ENCODE measurements at regions not wholly inside any gene's neighbourhood (a gene's known extent, or its start where the extent isn't known, plus 50 kb on each side); places are given as distances from the start of the nearest gene placed in this dataset.

DNA sequence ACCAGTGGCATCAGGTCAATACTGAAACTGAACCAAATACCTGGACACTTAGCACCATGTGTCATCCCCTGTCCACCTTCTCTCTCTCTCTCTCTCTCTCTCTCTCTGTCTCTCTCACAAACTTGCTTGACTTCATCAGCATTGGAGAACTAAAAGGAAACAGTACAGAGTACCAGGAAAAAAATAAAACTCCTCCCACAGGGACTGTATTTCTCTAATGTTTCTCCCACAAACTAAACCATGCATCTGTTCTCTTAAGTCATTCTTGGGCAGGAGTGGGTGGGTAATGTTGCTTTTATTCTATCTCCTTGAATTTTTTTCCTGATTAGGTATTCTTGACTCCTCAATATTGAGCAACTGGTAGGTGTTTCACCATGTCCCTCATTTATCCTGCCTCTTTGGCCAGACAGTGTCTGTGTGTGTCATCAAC is 112.9 kb upstream of the CACNA1A start:
- Histone ChIP-seq H3K4me3 (no peak overlapping the region), H3K9me3 (no peaks in the 10 kb centered on the region), H3K36me3 (no peaks in the 10 kb centered on the region), H3K27me3 (no peaks in the 10 kb centered on the region), H3K27ac (no peak overlapping the region), H3K4me1 (no peaks in the 10 kb centered on the region)
- TF ChIP-seq POLR2A (IDR thresholded peaks at IDR 0.05), result no peak
- TF ChIP-seq, protein P1, sequence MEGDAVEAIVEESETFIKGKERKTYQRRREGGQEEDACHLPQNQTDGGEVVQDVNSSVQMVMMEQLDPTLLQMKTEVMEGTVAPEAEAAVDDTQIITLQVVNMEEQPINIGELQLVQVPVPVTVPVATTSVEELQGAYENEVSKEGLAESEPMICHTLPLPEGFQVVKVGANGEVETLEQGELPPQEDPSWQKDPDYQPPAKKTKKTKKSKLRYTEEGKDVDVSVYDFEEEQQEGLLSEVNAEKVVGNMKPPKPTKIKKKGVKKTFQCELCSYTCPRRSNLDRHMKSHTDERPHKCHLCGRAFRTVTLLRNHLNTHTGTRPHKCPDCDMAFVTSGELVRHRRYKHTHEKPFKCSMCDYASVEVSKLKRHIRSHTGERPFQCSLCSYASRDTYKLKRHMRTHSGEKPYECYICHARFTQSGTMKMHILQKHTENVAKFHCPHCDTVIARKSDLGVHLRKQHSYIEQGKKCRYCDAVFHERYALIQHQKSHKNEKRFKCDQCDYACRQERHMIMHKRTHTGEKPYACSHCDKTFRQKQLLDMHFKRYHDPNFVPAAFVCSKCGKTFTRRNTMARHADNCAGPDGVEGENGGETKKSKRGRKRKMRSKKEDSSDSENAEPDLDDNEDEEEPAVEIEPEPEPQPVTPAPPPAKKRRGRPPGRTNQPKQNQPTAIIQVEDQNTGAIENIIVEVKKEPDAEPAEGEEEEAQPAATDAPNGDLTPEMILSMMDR (IDR thresholded peaks at IDR 0.05), result no peak
- no peak for DNase-seq
- intact Hi-C loops (cut with DNase I; ENCODE audit: low total_unique reads), result no loop called here

DNA sequence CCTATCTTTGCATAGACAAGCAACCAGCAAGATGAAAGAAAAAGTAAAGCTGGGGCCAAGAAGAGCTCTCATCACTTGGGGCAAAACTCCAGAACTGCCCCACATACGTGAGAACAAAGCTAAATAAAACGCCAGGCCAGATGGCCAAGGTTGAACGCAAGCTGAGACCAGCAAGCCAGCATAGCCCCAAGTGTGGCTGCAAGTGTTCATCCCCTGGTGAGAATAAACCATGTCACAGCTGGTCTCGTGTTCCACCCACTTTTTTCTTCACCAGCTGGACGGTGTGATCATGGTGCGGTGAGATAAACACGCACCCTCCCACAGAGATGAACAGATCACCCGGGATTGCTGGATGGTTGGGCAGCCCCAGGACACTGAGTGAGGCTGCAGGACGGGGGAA is 109.6 kb upstream of the CACNA1A start:
- TF ChIP-seq POLR2A (IDR thresholded peaks at IDR 0.05), result no peak
- TF ChIP-seq, protein P1 (IDR thresholded peaks at IDR 0.05), result no peak
- no peak for DNase-seq
- Histone ChIP-seq H3K9me3 (no peaks in the 10 kb centered on the region), H3K27me3 (no peaks in the 10 kb centered on the region), H3K4me1 (no peaks in the 10 kb centered on the region), H3K36me3 (no peaks in the 10 kb centered on the region), H3K27ac (no peak overlapping the region), H3K4me3 (no peak overlapping the region)
- intact Hi-C loops (cut with DNase I; ENCODE audit: low total_unique reads), result no loop called here

DNA sequence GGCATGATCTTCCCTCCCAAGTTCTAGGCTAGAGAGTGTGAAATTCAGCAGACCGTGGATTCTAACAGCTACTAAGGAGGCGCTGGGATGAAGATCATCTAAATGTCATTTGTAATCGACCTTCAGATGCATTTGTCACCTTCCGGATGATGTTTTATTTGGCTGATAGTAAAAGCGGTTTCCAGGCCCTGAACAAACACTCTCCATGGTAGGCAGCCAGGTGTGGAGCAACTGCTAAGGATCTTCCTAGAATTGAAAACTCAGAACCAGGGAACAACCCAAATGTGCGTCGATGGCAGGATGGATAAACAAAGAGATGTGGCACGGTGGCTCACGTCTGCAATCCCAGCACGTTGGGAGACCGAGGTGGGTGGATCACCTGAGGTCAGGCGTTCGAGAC is 107.2 kb upstream of the CACNA1A start:
- intact Hi-C loops (cut with DNase I; ENCODE audit: low total_unique reads), result no loop called here
- no peak overlapping the region for H3K27ac ChIP-seq
- H3K27me3 ChIP-seq, result no peaks in the 10 kb centered on the region
- H3K9me3 ChIP-seq, result no peaks in the 10 kb centered on the region
- no peak overlapping the region for H3K4me3 ChIP-seq
- H3K4me1 ChIP-seq, result no peaks in the 10 kb centered on the region
- DNase-seq, result no peak
- H3K36me3 ChIP-seq, result no peaks in the 10 kb centered on the region
- TF ChIP-seq POLR2A (IDR thresholded peaks at IDR 0.05), result no peak
- TF ChIP-seq, protein P1 (IDR thresholded peaks at IDR 0.05), result no peak

DNA sequence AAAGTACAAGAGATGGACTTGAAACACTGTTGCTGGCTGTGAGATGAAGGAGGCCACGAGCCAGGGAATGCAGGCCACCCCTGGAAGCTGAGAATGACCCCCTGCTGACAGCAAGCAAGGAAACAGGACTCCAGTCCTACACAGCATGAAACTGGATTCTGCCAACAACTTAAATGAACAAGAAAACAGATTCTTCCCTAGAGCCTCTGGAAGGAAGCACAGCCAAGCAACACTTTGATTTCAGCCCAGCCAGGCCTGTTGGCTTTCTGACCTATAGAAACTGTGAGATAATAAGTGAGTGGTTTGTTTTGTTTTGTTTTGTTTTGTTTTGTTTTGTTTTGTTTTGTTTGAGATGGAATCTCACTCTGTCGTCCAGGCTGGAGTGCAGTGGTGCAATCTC is 105.3 kb upstream of the CACNA1A start:
- intact Hi-C loops (cut with DNase I; ENCODE audit: low total_unique reads), result no loop called here
- no peak overlapping the region for H3K4me3 ChIP-seq
- H3K27me3 ChIP-seq, result no peaks in the 10 kb centered on the region
- H3K36me3 ChIP-seq, result no peaks in the 10 kb centered on the region
- no peaks in the 10 kb centered on the region for H3K4me1 ChIP-seq
- H3K27ac ChIP-seq, result no peak overlapping the region
- DNase-seq, result no peak
- H3K9me3 ChIP-seq, result no peaks in the 10 kb centered on the region
- TF ChIP-seq, protein P1 (IDR thresholded peaks at IDR 0.05), result no peak
- TF ChIP-seq POLR2A (IDR thresholded peaks at IDR 0.05), result no peak

DNA sequence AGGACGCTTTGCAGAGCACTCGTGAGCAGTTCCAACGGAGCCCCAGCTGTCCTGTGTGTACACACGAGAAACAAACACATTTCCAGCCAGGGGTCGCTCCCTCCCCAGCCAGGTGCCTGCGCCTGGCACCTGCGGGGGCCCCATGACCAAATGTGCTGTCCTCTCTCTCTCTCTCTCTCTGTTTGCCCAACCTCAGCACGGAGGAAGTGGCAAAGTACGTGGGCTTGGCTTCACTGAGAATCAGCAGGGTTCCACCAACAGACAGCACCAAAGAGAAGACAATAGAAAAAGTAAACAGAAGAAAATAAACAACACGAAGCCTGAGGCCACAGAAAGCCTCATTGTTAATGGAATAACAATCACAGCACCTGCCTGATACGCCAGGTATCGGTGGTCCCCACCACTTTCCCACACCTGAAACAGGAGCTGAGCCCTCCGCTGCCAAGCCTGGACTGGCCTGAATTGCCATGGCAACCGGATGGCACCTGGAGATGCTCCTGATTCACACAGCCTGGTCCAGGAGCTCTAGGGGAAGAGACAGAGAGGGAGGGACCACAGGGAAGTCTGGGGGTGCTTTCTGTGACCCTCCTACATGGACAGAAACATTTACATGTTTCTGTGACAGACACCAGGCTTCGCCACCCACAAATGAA is 103.9 kb upstream of the CACNA1A start:
- intact Hi-C loops (cut with DNase I; ENCODE audit: low total_unique reads), result no loop called here

More for the DNA sequence above, 103.9 kb upstream of the CACNA1A start:
- no peaks in the 10 kb centered on the region for H3K4me1 ChIP-seq
- no peak overlapping the region for H3K27ac ChIP-seq
- no peaks in the 10 kb centered on the region for H3K36me3 ChIP-seq
- DNase-seq, result no peak
- H3K9me3 ChIP-seq, result no peaks in the 10 kb centered on the region
- H3K27me3 ChIP-seq, result no peaks in the 10 kb centered on the region
- no peak overlapping the region for H3K4me3 ChIP-seq
- no peak for TF ChIP-seq POLR2A (IDR thresholded peaks at IDR 0.05)
- TF ChIP-seq, protein P1 (IDR thresholded peaks at IDR 0.05), result no peak

Measured in uterus (tissue), 3 donors.